K562 (cell line): ENCODE measurements at regions not wholly inside any gene's neighbourhood (a gene's known extent, or its start where the extent isn't known, plus 50 kb on each side); places are given as distances from the start of the nearest gene placed in this dataset.

Experiments
- ATAC-seq: fragments of 200-7000 bp; cut with Tn5 transposase; 3 replicates; pipeline ENCODE4 v1.9.1; 2020; ENCODE audit warnings: moderate library complexity
- BruUV-seq: library from RNA; stranded (reverse); fragments of 400-500 nt; replicated peaks from 2 replicates; lab custom pipeline; 2021; lab: Mats Ljungman, UMichigan
- CTCF ChIA-PET: fragments of 300-600 bp; formaldehyde crosslinking; extraction: SDS; loops from one replicate; lab custom pipeline; 2021; ENCODE audit warnings: low intra/inter-chr PET ratio; lab: Yijun Ruan, JAX
- POLR2A ChIA-PET: fragments of 300-600, 350-650 bp; sonication (Branson Sonifier 250); formaldehyde crosslinking; extraction: SDS; loops from one replicate; lab custom pipeline; 2021; ENCODE audit warnings: antibody characterized with exemption, inconsistent platforms; lab: Yijun Ruan, JAX
- DNase-seq, 4 experiments: peaks; one replicate each; pipeline versions ENCODE4 v3.0.0 to v3.0.0-alpha.2; 2011 to 2018; ENCODE audit warnings: low spot score in 3 of 4, mixed read lengths in 3 of 4; ENCODE audit errors: extremely low read depth in 1 of 4
- FAIRE-seq: peaks from 2 replicates; lab custom pipeline; 2011; peaks lifted over from hg19 to GRCh38; lab: Jason Lieb, UNC
- H2AFZ ChIP-seq: 2 replicates; pipeline ENCODE4 v1.6.0; 2011; ENCODE audit warnings: low read depth, low read length, control low read depth, inconsistent platforms
- H3K27ac ChIP-seq: fragments of 200-600 bp; 3 replicates; pipeline ENCODE4 v1.8.0; 2011; ENCODE audit warnings: low read depth, mild to moderate bottlenecking, control low read depth, inconsistent platforms, low read length, moderate library complexity, mixed read lengths; ENCODE audit errors: extremely low read depth
- H3K27me3 ChIP-seq, 2 experiments: fragments of 300-600 bp in 1 of 2; 2 replicates in 1 of 2; 3 replicates in 1 of 2; pipeline versions ENCODE4 v1.6.0 to v1.8.0; 2011; ENCODE audit warnings: inconsistent platforms in 2 of 2, low read length in 2 of 2, mild to moderate bottlenecking in 1 of 2, mixed read lengths in 1 of 2, moderate library complexity in 1 of 2; ENCODE audit not compliant: control insufficient read depth in 2 of 2, insufficient read depth in 2 of 2
- H3K36me3 ChIP-seq: fragments of 300-600 bp; 3 replicates; pipeline ENCODE4 v1.8.0; 2011; ENCODE audit warnings: mild to moderate bottlenecking, low read length, inconsistent platforms; ENCODE audit not compliant: control insufficient read depth, insufficient read depth
- H3K4me1 ChIP-seq, 2 experiments: fragments of 200-600 bp in 1 of 2; replicated peaks in 1 of 2; 2 replicates in 1 of 2; 3 replicates in 1 of 2; pipeline versions ENCODE4 v1.5.1 to v1.8.0; 2011; ENCODE audit warnings: inconsistent platforms in 2 of 2, low read length in 2 of 2, mild to moderate bottlenecking in 1 of 2, mixed read lengths in 1 of 2, moderate library complexity in 1 of 2; ENCODE audit not compliant: control insufficient read depth in 2 of 2, insufficient read depth in 2 of 2
- H3K4me2 ChIP-seq: 2 replicates; pipeline ENCODE4 v1.6.1; 2011; ENCODE audit warnings: low read length, control low read depth, inconsistent platforms, mixed read lengths; ENCODE audit not compliant: insufficient read depth
- H3K4me3 ChIP-seq: fragments of 200-600 bp; sonication (generic), shearing (Covaris generic); 2 replicates; pipeline ENCODE4 v1.5.1; 2016; ENCODE audit warnings: control low read depth, inconsistent platforms
- H3K79me2 ChIP-seq: fragments of 200-600 bp; 3 replicates; pipeline ENCODE4 v1.8.0; 2011; ENCODE audit warnings: low read length, inconsistent platforms; ENCODE audit not compliant: control insufficient read depth, insufficient read depth
- H3K9ac ChIP-seq, 2 experiments: 2 replicates each; pipeline versions ENCODE4 v1.6.0 to v1.6.1; 2011; ENCODE audit warnings: low read depth in 2 of 2, low read length in 2 of 2, control low read depth in 1 of 2, inconsistent platforms in 1 of 2, mild to moderate bottlenecking in 1 of 2, mixed read lengths in 1 of 2; ENCODE audit not compliant: insufficient read depth in 1 of 2
- H3K9me1 ChIP-seq: one replicate; pipeline ENCODE4 v1.6.0; 2011; ENCODE audit warnings: inconsistent platforms, mild to moderate bottlenecking, low read length, moderate library complexity; ENCODE audit not compliant: control insufficient read depth, insufficient read depth
- H3K9me3 ChIP-seq: replicated peaks from 2 replicates; pipeline ENCODE4 v1.5.1; 2011; ENCODE audit warnings: low read depth, low read length, inconsistent platforms; ENCODE audit not compliant: control insufficient read depth, insufficient read depth
- H4K20me1 ChIP-seq: replicated peaks from 2 replicates; pipeline ENCODE4 v1.6.1; 2011; ENCODE audit warnings: low read length, inconsistent platforms, mixed read lengths; ENCODE audit not compliant: control insufficient read depth, insufficient read depth
- BACH1 ChIP-seq: fragments of 200-800 bp; sonication (Bioruptor generic); IDR thresholded peaks from 2 replicates; pipeline ENCODE4 v1.6.1; 2016; ENCODE audit warnings: missing genetic modification characterization, missing compliant biosample characterization
- ETV6 ChIP-seq, 3 experiments: fragments of 150-350 bp in 1 of 3; sonication (generic) in 1 of 3; formaldehyde crosslinking in 1 of 3; IDR thresholded peaks; 2 replicates each; pipeline versions ENCODE4 v1.6.1 to v1.8.0; 2014 to 2022; ENCODE audit warnings: borderline replicate concordance in 2 of 3, low read depth in 2 of 3, antibody characterized with exemption in 1 of 3, low read length in 1 of 3, mild to moderate bottlenecking in 1 of 3, missing genetic modification reagents in 1 of 3
- GATAD2B ChIP-seq: fragments of 450-650 bp; IDR thresholded peaks from 2 replicates; pipeline ENCODE4 v1.6.1; 2017; ENCODE audit warnings: mild to moderate bottlenecking, borderline replicate concordance
- HSF4 ChIP-seq: fragments of 250-450 bp; sonication (Bioruptor Pico); IDR thresholded peaks from 2 replicates; pipeline ENCODE4 v2.1.2; 2022; ENCODE audit warnings: mild to moderate bottlenecking, moderate library complexity, borderline replicate concordance
- MAFK ChIP-seq: IDR thresholded peaks from 2 replicates; pipeline ENCODE4 v1.6.1; 2011; ENCODE audit warnings: low read length, improper control_type of control experiment
- MEIS2 ChIP-seq: fragments of 450-650 bp; IDR thresholded peaks from 2 replicates; pipeline ENCODE4 v1.6.1; 2014; ENCODE audit warnings: mild to moderate bottlenecking; ENCODE audit not compliant: partially characterized antibody
- SETDB1 ChIP-seq: IDR thresholded peaks from one replicate; pipeline ENCODE4 v1.6.1; 2012; ENCODE audit warnings: low read length, control low read depth, inconsistent platforms
- TAF1 ChIP-seq: IDR thresholded peaks from 2 replicates; pipeline ENCODE4 v1.6.1; 2011; ENCODE audit warnings: mild to moderate bottlenecking, low read length, moderate library complexity; ENCODE audit not compliant: insufficient read depth, control insufficient read depth, severe bottlenecking; ENCODE audit errors: extremely low read depth
- U2AF1 ChIP-seq: fragments of 200-400 bp; formaldehyde crosslinking; optimal IDR thresholded peaks from 2 replicates; pipeline ENCODE3; 2017; ENCODE audit warnings: mild to moderate bottlenecking, low read depth, low read length, moderate library complexity
- ZC3H11A ChIP-seq: IDR thresholded peaks from 2 replicates; pipeline ENCODE4 v1.6.1; 2012; ENCODE audit warnings: low read depth, low read length, improper control_type of control experiment
- WGBS: fragments of 100-300 bp; shearing (Covaris generic); methylation state at CpG from one replicate; pipeline ENCODE4 v1.1.6; 2016; ENCODE audit warnings: low coverage, mixed read lengths; ENCODE audit not compliant: insufficient coverage; ENCODE audit errors: missing lambda C conversion rate; 5-methylcytosine and 5-hydroxymethylcytosine counted together
- in situ Hi-C: fragments of 300-500 bp; cut with MboI; formaldehyde crosslinking; loops from 4 replicates; pipeline ENCODE4 v1.15.0; 2018; ENCODE audit warnings: inconsistent platforms, mixed read lengths
- intact Hi-C: fragments of 100-400 bp; cut with micrococcal nuclease; formaldehyde crosslinking; loops from 2 replicates; pipeline ENCODE4 v1.14.2; 2022
- TF ChIP-seq, protein P1 (sequence below), 2 experiments: fragments of 450-650 bp; formaldehyde crosslinking in 1 of 2; IDR thresholded peaks; 2 replicates each; pipeline versions ENCODE4 v1.4.0 to v1.6.1; 2014 to 2020; ENCODE audit warnings: mild to moderate bottlenecking in 2 of 2, borderline replicate concordance in 1 of 2, low read depth in 1 of 2
- TF ChIP-seq, protein P2 (sequence below): fragments of 150-350 bp; conservative IDR thresholded peaks from 2 replicates; pipeline ENCODE4 v1.6.1; 2014; ENCODE audit warnings: low read length

DNA sequence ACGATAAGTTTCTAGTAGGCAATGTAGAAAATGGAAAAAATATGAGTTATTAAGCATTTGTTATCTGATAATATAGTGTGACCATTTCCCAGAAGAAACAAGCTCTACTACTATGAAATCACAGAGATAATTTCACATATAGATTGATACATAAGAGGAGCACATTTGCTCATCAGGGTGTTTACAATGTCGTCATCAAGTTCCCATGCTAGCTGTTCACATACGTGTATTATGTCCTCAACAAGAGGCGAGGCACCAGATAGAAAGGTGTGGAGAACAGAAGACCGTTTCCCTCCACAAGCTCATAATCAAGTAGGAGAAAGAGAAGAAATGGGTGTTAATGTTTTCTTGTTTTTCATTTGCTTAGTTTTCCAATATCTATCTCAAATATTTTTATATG, 326.1 kb upstream of the ARID1B start:
- WGBS: 3% methylated on average over 5 of the region's 5 CpGs
- no peak overlapping the region for H2AFZ ChIP-seq
- intact Hi-C loops: no loop called here
- H3K4me2 ChIP-seq: no peak overlapping the region
- no peaks in the 10 kb centered on the region for H3K79me2 ChIP-seq
- H4K20me1 ChIP-seq: no peaks in the 10 kb centered on the region
- BruUV-seq: no TSS peak
- H3K27ac ChIP-seq: no peak overlapping the region
- H3K27me3 ChIP-seq: no peaks in the 10 kb centered on the region
- ChIA-PET POLR2A (no interaction called here), CTCF (no interaction called here)
- H3K9me3 ChIP-seq: no peaks in the 10 kb centered on the region
- no peak for DNase-seq
- no peaks in the 10 kb centered on the region for H3K36me3 ChIP-seq
- in situ Hi-C loops: no loop called here
- no peaks in the 10 kb centered on the region for H3K4me1 ChIP-seq
- FAIRE-seq: no peak
- no peak for ATAC-seq
- no peaks in the 10 kb centered on the region for H3K9me1 ChIP-seq
- H3K4me3 ChIP-seq: no peak overlapping the region
- no peak overlapping the region for H3K9ac ChIP-seq
- TF ChIP-seq U2AF1 (no peak), MEIS2 (no peak), ETV6 (IDR thresholded peaks at IDR 0.05; ENCODE audit: borderline replicate concordance in 1 of 2, low read depth in 2 of 2, low read length in 1 of 2) (no peak), ETV6 (CRISPR knock-in tag; IDR thresholded peaks at IDR 0.05; ENCODE audit: borderline replicate concordance) (no peak), HSF4 (no peak), SETDB1 (no peak), GATAD2B (no peak), BACH1 (tag) (no peak), TAF1 (no peak), MAFK (no peak), ZC3H11A (no peak)
- TF ChIP-seq, protein P1, sequence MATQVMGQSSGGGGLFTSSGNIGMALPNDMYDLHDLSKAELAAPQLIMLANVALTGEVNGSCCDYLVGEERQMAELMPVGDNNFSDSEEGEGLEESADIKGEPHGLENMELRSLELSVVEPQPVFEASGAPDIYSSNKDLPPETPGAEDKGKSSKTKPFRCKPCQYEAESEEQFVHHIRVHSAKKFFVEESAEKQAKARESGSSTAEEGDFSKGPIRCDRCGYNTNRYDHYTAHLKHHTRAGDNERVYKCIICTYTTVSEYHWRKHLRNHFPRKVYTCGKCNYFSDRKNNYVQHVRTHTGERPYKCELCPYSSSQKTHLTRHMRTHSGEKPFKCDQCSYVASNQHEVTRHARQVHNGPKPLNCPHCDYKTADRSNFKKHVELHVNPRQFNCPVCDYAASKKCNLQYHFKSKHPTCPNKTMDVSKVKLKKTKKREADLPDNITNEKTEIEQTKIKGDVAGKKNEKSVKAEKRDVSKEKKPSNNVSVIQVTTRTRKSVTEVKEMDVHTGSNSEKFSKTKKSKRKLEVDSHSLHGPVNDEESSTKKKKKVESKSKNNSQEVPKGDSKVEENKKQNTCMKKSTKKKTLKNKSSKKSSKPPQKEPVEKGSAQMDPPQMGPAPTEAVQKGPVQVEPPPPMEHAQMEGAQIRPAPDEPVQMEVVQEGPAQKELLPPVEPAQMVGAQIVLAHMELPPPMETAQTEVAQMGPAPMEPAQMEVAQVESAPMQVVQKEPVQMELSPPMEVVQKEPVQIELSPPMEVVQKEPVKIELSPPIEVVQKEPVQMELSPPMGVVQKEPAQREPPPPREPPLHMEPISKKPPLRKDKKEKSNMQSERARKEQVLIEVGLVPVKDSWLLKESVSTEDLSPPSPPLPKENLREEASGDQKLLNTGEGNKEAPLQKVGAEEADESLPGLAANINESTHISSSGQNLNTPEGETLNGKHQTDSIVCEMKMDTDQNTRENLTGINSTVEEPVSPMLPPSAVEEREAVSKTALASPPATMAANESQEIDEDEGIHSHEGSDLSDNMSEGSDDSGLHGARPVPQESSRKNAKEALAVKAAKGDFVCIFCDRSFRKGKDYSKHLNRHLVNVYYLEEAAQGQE (IDR thresholded peaks at IDR 0.05; ENCODE audit: borderline replicate concordance): no peak
- TF ChIP-seq, protein P1 (CRISPR knock-in tag; IDR thresholded peaks at IDR 0.05; ENCODE audit: low read depth): no peak
- TF ChIP-seq, protein P2, sequence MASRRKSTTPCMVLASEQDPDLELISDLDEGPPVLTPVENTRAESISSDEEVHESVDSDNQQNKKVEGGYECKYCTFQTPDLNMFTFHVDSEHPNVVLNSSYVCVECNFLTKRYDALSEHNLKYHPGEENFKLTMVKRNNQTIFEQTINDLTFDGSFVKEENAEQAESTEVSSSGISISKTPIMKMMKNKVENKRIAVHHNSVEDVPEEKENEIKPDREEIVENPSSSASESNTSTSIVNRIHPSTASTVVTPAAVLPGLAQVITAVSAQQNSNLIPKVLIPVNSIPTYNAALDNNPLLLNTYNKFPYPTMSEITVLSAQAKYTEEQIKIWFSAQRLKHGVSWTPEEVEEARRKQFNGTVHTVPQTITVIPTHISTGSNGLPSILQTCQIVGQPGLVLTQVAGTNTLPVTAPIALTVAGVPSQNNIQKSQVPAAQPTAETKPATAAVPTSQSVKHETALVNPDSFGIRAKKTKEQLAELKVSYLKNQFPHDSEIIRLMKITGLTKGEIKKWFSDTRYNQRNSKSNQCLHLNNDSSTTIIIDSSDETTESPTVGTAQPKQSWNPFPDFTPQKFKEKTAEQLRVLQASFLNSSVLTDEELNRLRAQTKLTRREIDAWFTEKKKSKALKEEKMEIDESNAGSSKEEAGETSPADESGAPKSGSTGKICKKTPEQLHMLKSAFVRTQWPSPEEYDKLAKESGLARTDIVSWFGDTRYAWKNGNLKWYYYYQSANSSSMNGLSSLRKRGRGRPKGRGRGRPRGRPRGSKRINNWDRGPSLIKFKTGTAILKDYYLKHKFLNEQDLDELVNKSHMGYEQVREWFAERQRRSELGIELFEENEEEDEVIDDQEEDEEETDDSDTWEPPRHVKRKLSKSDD: no peak
